WTC11 (cell line): ENCODE measurements at regions not wholly inside any gene's neighbourhood (a gene's known extent, or its start where the extent isn't known, plus 50 kb on each side); places are given as distances from the start of the nearest gene placed in this dataset.

ENCODE experiments used
- ATAC-seq: fragments of 200-7000 bp; cut with Tn5 transposase; 2 replicates; pipeline ENCODE4 v1.10.0; 2021; ENCODE audit warnings: mild to moderate bottlenecking, moderate library complexity
- CTCF ChIA-PET: fragments of 300-600 bp; sonication (Branson Sonifier 250); formaldehyde crosslinking; loops from one replicate; lab custom pipeline; 2021; ENCODE audit warnings: antibody characterized with exemption; lab: Charles Lee
- POLR2A ChIA-PET: fragments of 350-600 bp; sonication (Branson Sonifier 250); formaldehyde crosslinking; loops from one replicate; lab custom pipeline; 2021; ENCODE audit warnings: antibody characterized with exemption; lab: Charles Lee
- DNase-seq: peaks from one replicate; pipeline ENCODE4 v3.0.0; 2021; ENCODE audit warnings: low spot score
- H3K27ac Mint-ChIP-seq: 2 replicates; pipeline ENCODE4 v1.8.0; 2021; ENCODE audit warnings: mixed read lengths
- H3K27me3 Mint-ChIP-seq: 2 replicates; pipeline ENCODE4 v1.8.0; 2021; ENCODE audit warnings: low read depth, mild to moderate bottlenecking, moderate library complexity, mixed read lengths
- H3K36me3 Mint-ChIP-seq: 2 replicates; pipeline ENCODE4 v1.8.0; 2021; ENCODE audit warnings: mixed read lengths
- H3K4me1 Mint-ChIP-seq: 2 replicates; pipeline ENCODE4 v1.8.0; 2022; ENCODE audit warnings: mixed read lengths
- H3K4me3 Mint-ChIP-seq: 2 replicates; pipeline ENCODE4 v1.8.0; 2021; ENCODE audit warnings: mild to moderate bottlenecking, moderate library complexity, mixed read lengths
- H3K9me3 Mint-ChIP-seq: 2 replicates; pipeline ENCODE4 v1.8.0; 2021; ENCODE audit warnings: mixed read lengths
- NFYB ChIP-seq: sonication (generic); formaldehyde crosslinking; conservative IDR thresholded peaks from 2 replicates; pipeline ENCODE4 v1.8.0; 2022; ENCODE audit warnings: low read depth, missing genetic modification reagents
- NR1H2 ChIP-seq: sonication (generic); formaldehyde crosslinking; IDR thresholded peaks from 2 replicates; pipeline ENCODE4 v1.9.0; 2021; ENCODE audit warnings: mild to moderate bottlenecking, moderate library complexity, missing genetic modification reagents
- NR2C2 ChIP-seq: sonication (generic); formaldehyde crosslinking; IDR thresholded peaks from 2 replicates; pipeline ENCODE4 v1.8.0; 2022; ENCODE audit warnings: mild to moderate bottlenecking, missing genetic modification reagents
- OVOL2 ChIP-seq: fragments of 250-450 bp; sonication (Bioruptor Pico); IDR thresholded peaks from 2 replicates; pipeline ENCODE4 v1.9.0; 2021; ENCODE audit warnings: mild to moderate bottlenecking, borderline replicate concordance
- RELA ChIP-seq: sonication (generic); formaldehyde crosslinking; IDR thresholded peaks from 2 replicates; pipeline ENCODE4 v1.8.1; 2022; ENCODE audit warnings: missing genetic modification reagents, mild to moderate bottlenecking, borderline replicate concordance
- RORB ChIP-seq: fragments of 250-450 bp; sonication (Bioruptor Pico); IDR thresholded peaks from 2 replicates; pipeline ENCODE4 v1.9.0; 2021; ENCODE audit warnings: mild to moderate bottlenecking
- SMAD4 ChIP-seq: sonication (generic); formaldehyde crosslinking; IDR thresholded peaks from 2 replicates; pipeline ENCODE4 v1.8.0; 2022; ENCODE audit warnings: mild to moderate bottlenecking, missing genetic modification reagents
- TEAD4 ChIP-seq: sonication (generic); formaldehyde crosslinking; IDR thresholded peaks from 2 replicates; pipeline ENCODE4 v1.8.0; 2022; ENCODE audit warnings: mild to moderate bottlenecking, missing genetic modification reagents
- TP53 ChIP-seq: sonication (generic); formaldehyde crosslinking; IDR thresholded peaks from 2 replicates; pipeline ENCODE4 v1.8.1; 2023; ENCODE audit warnings: mild to moderate bottlenecking, missing genetic modification reagents
- ZNF138 ChIP-seq: sonication (generic); formaldehyde crosslinking; conservative IDR thresholded peaks from 2 replicates; pipeline ENCODE4 v1.8.1; 2022; ENCODE audit warnings: mild to moderate bottlenecking, moderate library complexity, missing genetic modification reagents
- ZNF396 ChIP-seq: fragments of 250-450 bp; sonication (Bioruptor Pico); IDR thresholded peaks from 2 replicates; pipeline ENCODE4 v1.8.0; 2021; ENCODE audit warnings: mild to moderate bottlenecking, moderate library complexity, borderline replicate concordance
- TF ChIP-seq, protein P1 (sequence below): sonication (generic); formaldehyde crosslinking; IDR thresholded peaks from 2 replicates; pipeline ENCODE4 v1.8.0; 2023; ENCODE audit warnings: missing genetic modification reagents, mild to moderate bottlenecking, borderline replicate concordance
- TF ChIP-seq, protein P2 (sequence below): sonication (generic); formaldehyde crosslinking; IDR thresholded peaks from 2 replicates; pipeline ENCODE4 v1.8.1; 2022; ENCODE audit warnings: missing genetic modification reagents, borderline replicate concordance
- TF ChIP-seq, protein P3 (sequence below): fragments of 250-450 bp; sonication (Bioruptor Pico); IDR thresholded peaks from 2 replicates; pipeline ENCODE4 v1.9.0; 2021; ENCODE audit warnings: moderate library complexity, mild to moderate bottlenecking, inconsistent platforms, borderline replicate concordance
- TF ChIP-seq, protein P4 (sequence below): fragments of 250-450 bp; sonication (Bioruptor Pico); IDR thresholded peaks from 2 replicates; pipeline ENCODE4 v1.8.0; 2021; ENCODE audit warnings: mild to moderate bottlenecking
- TF ChIP-seq, protein P5 (sequence below): fragments of 250-450 bp; sonication (Bioruptor Pico); IDR thresholded peaks from 2 replicates; pipeline ENCODE4 v2.1.2; 2022; ENCODE audit warnings: mild to moderate bottlenecking, moderate library complexity
- TF ChIP-seq, protein P6 (sequence below): sonication (generic); formaldehyde crosslinking; IDR thresholded peaks from 2 replicates; pipeline ENCODE4 v1.8.1; 2023; ENCODE audit warnings: mild to moderate bottlenecking, missing genetic modification reagents
- TF ChIP-seq, protein P7 (sequence below): fragments of 250-450 bp; sonication (Bioruptor Pico); IDR thresholded peaks from 2 replicates; pipeline ENCODE4 v1.9.0; 2021; ENCODE audit warnings: mild to moderate bottlenecking
- TF ChIP-seq, protein P8 (sequence below): sonication (generic); formaldehyde crosslinking; IDR thresholded peaks from 2 replicates; pipeline ENCODE4 v1.8.0; 2022; ENCODE audit warnings: mild to moderate bottlenecking, missing genetic modification reagents

DNA sequence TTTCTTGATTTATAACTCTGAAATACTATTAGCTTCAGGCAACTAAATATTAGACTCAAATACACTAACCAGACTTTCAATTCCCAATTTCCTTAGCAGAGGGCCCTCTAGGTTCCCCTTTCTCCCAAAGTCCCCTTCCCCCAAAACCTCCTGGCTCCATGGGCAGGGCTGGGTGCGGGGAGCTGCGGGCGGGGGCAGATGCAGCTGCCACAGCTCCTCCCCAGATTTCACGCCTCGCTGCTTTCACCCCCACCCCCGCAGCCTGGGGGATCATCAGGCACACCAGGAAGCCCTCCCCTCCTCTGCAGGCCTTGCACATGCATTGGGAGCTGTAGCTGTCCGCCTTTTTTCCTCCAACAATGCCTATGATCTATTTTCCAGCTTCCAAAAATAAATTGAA, 82.8 kb upstream of the SPATA31C2 start (continued):
- TF ChIP-seq, protein P1, sequence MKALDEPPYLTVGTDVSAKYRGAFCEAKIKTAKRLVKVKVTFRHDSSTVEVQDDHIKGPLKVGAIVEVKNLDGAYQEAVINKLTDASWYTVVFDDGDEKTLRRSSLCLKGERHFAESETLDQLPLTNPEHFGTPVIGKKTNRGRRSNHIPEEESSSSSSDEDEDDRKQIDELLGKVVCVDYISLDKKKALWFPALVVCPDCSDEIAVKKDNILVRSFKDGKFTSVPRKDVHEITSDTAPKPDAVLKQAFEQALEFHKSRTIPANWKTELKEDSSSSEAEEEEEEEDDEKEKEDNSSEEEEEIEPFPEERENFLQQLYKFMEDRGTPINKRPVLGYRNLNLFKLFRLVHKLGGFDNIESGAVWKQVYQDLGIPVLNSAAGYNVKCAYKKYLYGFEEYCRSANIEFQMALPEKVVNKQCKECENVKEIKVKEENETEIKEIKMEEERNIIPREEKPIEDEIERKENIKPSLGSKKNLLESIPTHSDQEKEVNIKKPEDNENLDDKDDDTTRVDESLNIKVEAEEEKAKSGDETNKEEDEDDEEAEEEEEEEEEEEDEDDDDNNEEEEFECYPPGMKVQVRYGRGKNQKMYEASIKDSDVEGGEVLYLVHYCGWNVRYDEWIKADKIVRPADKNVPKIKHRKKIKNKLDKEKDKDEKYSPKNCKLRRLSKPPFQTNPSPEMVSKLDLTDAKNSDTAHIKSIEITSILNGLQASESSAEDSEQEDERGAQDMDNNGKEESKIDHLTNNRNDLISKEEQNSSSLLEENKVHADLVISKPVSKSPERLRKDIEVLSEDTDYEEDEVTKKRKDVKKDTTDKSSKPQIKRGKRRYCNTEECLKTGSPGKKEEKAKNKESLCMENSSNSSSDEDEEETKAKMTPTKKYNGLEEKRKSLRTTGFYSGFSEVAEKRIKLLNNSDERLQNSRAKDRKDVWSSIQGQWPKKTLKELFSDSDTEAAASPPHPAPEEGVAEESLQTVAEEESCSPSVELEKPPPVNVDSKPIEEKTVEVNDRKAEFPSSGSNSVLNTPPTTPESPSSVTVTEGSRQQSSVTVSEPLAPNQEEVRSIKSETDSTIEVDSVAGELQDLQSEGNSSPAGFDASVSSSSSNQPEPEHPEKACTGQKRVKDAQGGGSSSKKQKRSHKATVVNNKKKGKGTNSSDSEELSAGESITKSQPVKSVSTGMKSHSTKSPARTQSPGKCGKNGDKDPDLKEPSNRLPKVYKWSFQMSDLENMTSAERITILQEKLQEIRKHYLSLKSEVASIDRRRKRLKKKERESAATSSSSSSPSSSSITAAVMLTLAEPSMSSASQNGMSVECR (CRISPR knock-in tag) = no peak
- no peak for TF ChIP-seq OVOL2
- TF ChIP-seq TP53 (CRISPR knock-in tag) = no peak
- no peak for TF ChIP-seq NR2C2 (CRISPR knock-in tag)
- no peak for TF ChIP-seq NR1H2
- TF ChIP-seq, protein P2, sequence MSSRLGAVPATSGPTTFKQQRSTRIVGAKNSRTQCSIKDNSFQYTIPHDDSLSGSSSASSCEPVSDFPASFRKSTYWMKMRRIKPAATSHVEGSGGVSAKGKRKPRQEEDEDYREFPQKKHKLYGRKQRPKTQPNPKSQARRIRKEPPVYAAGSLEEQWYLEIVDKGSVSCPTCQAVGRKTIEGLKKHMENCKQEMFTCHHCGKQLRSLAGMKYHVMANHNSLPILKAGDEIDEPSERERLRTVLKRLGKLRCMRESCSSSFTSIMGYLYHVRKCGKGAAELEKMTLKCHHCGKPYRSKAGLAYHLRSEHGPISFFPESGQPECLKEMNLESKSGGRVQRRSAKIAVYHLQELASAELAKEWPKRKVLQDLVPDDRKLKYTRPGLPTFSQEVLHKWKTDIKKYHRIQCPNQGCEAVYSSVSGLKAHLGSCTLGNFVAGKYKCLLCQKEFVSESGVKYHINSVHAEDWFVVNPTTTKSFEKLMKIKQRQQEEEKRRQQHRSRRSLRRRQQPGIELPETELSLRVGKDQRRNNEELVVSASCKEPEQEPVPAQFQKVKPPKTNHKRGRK (CRISPR knock-in tag) = no peak
- TF ChIP-seq, protein P3, sequence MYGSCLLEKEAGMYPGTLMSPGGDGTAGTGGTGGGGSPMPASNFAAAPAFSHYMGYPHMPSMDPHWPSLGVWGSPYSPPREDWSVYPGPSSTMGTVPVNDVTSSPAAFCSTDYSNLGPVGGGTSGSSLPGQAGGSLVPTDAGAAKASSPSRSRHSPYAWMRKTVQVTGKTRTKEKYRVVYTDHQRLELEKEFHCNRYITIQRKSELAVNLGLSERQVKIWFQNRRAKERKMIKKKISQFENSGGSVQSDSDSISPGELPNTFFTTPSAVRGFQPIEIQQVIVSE (CRISPR knock-in tag) = no peak
- no peak for TF ChIP-seq ZNF138 (CRISPR knock-in tag)
- TF ChIP-seq, protein P4, sequence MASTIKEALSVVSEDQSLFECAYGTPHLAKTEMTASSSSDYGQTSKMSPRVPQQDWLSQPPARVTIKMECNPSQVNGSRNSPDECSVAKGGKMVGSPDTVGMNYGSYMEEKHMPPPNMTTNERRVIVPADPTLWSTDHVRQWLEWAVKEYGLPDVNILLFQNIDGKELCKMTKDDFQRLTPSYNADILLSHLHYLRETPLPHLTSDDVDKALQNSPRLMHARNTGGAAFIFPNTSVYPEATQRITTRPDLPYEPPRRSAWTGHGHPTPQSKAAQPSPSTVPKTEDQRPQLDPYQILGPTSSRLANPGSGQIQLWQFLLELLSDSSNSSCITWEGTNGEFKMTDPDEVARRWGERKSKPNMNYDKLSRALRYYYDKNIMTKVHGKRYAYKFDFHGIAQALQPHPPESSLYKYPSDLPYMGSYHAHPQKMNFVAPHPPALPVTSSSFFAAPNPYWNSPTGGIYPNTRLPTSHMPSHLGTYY (CRISPR knock-in tag) = no peak

DNA sequence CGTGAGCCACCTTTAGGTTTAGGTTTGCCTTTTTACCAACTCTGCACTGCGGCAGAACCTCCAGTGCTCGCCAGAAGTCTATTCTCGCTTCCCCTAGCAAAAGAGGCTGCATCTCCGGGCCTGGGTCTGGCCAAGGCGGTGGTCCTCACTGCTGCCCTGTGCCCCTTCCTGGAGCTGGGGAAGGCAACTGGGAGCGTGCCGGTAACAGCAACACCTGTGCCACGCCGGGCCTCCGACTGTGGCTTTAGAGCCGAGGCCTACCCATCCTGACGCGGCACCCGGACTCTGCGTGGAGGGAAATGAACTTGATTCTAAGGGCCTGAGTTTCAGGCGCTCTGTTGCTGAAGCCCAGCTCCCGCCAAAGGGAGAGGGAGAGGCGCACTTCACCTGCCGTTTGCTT, 82.4 kb upstream of the SPATA31C2 start:
- H3K36me3 Mint-ChIP-seq = no peaks in the 10 kb centered on the region
- H3K27ac Mint-ChIP-seq = no peak overlapping the region
- ATAC-seq (peak; percentile 47), DNase-seq (no peak)
- no peaks in the 10 kb centered on the region for H3K9me3 Mint-ChIP-seq
- H3K27me3 Mint-ChIP-seq = no peaks in the 10 kb centered on the region; the same call in 1 of the 2 replicates
- no peak for TF ChIP-seq RELA (CRISPR knock-in tag)
- TF ChIP-seq TEAD4 (CRISPR knock-in tag) = no peak
- TF ChIP-seq, protein P5, sequence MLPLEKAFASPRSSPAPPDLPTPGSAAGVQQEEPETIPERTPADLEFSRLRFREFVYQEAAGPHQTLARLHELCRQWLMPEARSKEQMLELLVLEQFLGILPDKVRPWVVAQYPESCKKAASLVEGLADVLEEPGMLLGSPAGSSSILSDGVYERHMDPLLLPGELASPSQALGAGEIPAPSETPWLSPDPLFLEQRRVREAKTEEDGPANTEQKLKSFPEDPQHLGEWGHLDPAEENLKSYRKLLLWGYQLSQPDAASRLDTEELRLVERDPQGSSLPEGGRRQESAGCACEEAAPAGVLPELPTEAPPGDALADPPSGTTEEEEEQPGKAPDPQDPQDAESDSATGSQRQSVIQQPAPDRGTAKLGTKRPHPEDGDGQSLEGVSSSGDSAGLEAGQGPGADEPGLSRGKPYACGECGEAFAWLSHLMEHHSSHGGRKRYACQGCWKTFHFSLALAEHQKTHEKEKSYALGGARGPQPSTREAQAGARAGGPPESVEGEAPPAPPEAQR (CRISPR knock-in tag) = no peak
- TF ChIP-seq, protein P6, sequence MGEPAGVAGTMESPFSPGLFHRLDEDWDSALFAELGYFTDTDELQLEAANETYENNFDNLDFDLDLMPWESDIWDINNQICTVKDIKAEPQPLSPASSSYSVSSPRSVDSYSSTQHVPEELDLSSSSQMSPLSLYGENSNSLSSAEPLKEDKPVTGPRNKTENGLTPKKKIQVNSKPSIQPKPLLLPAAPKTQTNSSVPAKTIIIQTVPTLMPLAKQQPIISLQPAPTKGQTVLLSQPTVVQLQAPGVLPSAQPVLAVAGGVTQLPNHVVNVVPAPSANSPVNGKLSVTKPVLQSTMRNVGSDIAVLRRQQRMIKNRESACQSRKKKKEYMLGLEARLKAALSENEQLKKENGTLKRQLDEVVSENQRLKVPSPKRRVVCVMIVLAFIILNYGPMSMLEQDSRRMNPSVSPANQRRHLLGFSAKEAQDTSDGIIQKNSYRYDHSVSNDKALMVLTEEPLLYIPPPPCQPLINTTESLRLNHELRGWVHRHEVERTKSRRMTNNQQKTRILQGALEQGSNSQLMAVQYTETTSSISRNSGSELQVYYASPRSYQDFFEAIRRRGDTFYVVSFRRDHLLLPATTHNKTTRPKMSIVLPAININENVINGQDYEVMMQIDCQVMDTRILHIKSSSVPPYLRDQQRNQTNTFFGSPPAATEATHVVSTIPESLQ (CRISPR knock-in tag) = no peak
- TF ChIP-seq NFYB (CRISPR knock-in tag) = no peak
- no peak for TF ChIP-seq TP53 (CRISPR knock-in tag)
- TF ChIP-seq, protein P7, sequence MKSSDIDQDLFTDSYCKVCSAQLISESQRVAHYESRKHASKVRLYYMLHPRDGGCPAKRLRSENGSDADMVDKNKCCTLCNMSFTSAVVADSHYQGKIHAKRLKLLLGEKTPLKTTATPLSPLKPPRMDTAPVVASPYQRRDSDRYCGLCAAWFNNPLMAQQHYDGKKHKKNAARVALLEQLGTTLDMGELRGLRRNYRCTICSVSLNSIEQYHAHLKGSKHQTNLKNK (CRISPR knock-in tag) = no peak
- TF ChIP-seq RORB (CRISPR knock-in tag) = no peak
- TF ChIP-seq SMAD4 (CRISPR knock-in tag) = no peak
- TF ChIP-seq, protein P1 (CRISPR knock-in tag) = no peak
- TF ChIP-seq ZNF396 = no peak
- TF ChIP-seq, protein P8, sequence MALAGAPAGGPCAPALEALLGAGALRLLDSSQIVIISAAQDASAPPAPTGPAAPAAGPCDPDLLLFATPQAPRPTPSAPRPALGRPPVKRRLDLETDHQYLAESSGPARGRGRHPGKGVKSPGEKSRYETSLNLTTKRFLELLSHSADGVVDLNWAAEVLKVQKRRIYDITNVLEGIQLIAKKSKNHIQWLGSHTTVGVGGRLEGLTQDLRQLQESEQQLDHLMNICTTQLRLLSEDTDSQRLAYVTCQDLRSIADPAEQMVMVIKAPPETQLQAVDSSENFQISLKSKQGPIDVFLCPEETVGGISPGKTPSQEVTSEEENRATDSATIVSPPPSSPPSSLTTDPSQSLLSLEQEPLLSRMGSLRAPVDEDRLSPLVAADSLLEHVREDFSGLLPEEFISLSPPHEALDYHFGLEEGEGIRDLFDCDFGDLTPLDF (CRISPR knock-in tag) = no peak
- H3K4me1 Mint-ChIP-seq = peaks cover 25% of the 10 kb centered on the region
- ChIA-PET CTCF (no interaction called here), POLR2A (no interaction called here)
- no peak overlapping the region for H3K4me3 Mint-ChIP-seq
